BJ (cell line): ENCODE measurements at regions not wholly inside any gene's neighbourhood (a gene's known extent, or its start where the extent isn't known, plus 50 kb on each side); places are given as distances from the start of the nearest gene placed in this dataset.

Experiments used
- CTCF ChIA-PET: fragments of 350-600 bp; formaldehyde crosslinking; extraction: SDS; loops from one replicate; lab custom pipeline; 2021; ENCODE audit warnings: antibody characterized with exemption, inconsistent platforms; lab: Yijun Ruan, JAX
- POLR2A ChIA-PET: fragments of 300-600 bp; sonication (Branson Sonifier 250); formaldehyde crosslinking; extraction: SDS; loops from one replicate; lab custom pipeline; 2021; ENCODE audit warnings: antibody characterized with exemption; lab: Charles Lee
- DNase-seq: peaks from one replicate; pipeline ENCODE4 v3.0.0-alpha.2; 2011; ENCODE audit warnings: low read depth
- H3K27me3 ChIP-seq: 2 replicates; pipeline ENCODE4 v1.6.0; 2011; ENCODE audit warnings: low read length; ENCODE audit not compliant: control insufficient read depth, insufficient read depth
- H3K36me3 ChIP-seq: 2 replicates; pipeline ENCODE4 v1.5.1; 2011; ENCODE audit warnings: low read length; ENCODE audit not compliant: control insufficient read depth, insufficient read depth
- H3K4me3 ChIP-seq: 2 replicates; pipeline ENCODE4 v1.5.1; 2011; ENCODE audit warnings: low read depth, mild to moderate bottlenecking, control low read depth, low read length
- TF ChIP-seq, protein P1 (sequence below): IDR thresholded peaks from 2 replicates; pipeline ENCODE4 v1.5.1; 2011; ENCODE audit warnings: low read depth, mild to moderate bottlenecking, control low read depth, inconsistent platforms, low read length, moderate library complexity; ENCODE audit not compliant: insufficient read depth

DNA sequence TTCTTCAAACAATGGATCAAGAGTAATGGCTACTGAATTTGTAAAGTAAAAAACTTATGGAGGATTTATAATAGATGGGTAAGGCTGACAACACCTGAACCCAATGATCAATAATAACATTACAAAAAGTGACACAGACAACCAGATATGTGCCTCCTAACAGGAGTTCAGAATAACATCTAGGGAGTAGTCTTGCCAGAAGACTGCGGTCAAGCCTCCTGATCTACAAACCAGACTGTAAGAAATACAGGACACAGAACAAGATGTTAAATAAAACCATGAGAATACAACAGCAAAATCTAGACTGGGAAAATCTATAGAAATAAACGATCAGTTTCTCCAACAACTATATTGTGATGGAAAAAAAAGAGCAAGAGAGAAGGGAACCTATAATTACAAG is 262.6 kb upstream of the TMTC1 start:
- H3K4me3 ChIP-seq, result no peak overlapping the region
- CTCF ChIA-PET, result no interaction called here
- POLR2A ChIA-PET, result no interaction called here
- no peak for DNase-seq
- no peaks in the 10 kb centered on the region for H3K27me3 ChIP-seq
- no peaks in the 10 kb centered on the region for H3K36me3 ChIP-seq
- TF ChIP-seq, protein P1, sequence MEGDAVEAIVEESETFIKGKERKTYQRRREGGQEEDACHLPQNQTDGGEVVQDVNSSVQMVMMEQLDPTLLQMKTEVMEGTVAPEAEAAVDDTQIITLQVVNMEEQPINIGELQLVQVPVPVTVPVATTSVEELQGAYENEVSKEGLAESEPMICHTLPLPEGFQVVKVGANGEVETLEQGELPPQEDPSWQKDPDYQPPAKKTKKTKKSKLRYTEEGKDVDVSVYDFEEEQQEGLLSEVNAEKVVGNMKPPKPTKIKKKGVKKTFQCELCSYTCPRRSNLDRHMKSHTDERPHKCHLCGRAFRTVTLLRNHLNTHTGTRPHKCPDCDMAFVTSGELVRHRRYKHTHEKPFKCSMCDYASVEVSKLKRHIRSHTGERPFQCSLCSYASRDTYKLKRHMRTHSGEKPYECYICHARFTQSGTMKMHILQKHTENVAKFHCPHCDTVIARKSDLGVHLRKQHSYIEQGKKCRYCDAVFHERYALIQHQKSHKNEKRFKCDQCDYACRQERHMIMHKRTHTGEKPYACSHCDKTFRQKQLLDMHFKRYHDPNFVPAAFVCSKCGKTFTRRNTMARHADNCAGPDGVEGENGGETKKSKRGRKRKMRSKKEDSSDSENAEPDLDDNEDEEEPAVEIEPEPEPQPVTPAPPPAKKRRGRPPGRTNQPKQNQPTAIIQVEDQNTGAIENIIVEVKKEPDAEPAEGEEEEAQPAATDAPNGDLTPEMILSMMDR, result no peak

DNA sequence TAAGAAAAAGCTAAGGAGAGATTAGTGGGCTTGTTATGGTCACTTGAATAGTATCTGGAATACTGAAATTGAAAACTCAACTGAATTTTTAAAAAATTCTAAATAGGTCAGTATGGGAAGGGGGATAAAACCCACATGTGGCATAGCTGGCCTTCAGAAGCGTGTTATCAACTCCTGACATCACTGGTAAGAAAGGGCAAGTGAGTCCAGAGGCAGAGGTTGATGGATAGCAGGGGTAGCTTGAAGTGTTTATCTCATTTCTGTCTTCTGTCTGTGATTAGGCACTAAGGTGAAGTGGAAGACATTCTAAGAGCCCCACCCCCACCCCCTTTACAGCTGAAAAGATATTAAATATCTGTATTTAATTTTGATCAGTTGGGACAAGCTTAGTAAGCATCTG is 261.4 kb upstream of the TMTC1 start:
- ChIA-PET POLR2A (interaction anchor here (0.6 kb wide), 1 partner anchor 1464 kb away, joined by 3 read pairs; no protein-coding TSS in a partner anchor), CTCF (interaction anchor here (1.0 kb wide), 1 partner anchor 762 kb away, joined by 3 read pairs; no protein-coding TSS in a partner anchor)

DNA sequence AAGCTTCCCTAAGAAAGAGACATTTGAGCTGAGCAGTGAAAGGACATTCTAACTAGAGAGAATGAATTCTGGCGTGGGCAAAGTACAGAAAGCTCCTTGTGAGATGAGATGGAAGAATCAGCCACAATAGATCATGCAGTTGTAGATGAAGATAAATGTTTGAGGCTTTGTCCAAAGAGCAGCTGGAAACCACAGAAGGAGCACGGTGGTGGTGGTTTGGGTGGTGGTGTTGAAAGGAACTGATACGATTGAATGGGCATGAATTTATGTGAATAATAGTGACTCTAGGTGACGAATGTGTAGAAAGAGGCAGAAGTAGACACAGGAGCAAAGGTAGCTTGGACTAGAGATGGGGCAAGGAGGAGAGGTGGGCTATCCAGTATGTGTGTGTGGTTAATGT is 260.5 kb upstream of the TMTC1 start:
- Histone ChIP-seq H3K4me3 (no peak overlapping the region), H3K36me3 (no peaks in the 10 kb centered on the region), H3K27me3 (no peaks in the 10 kb centered on the region)
- POLR2A ChIA-PET, result no interaction called here
- TF ChIP-seq, protein P1, result no peak
- CTCF ChIA-PET, result no interaction called here
- DNase-seq, result no peak

More for the DNA sequence above, 261.4 kb upstream of the TMTC1 start:
- no peaks in the 10 kb centered on the region for H3K36me3 ChIP-seq
- no peak for DNase-seq
- no peaks in the 10 kb centered on the region for H3K27me3 ChIP-seq
- no peak overlapping the region for H3K4me3 ChIP-seq
- TF ChIP-seq, protein P1, result no peak

DNA sequence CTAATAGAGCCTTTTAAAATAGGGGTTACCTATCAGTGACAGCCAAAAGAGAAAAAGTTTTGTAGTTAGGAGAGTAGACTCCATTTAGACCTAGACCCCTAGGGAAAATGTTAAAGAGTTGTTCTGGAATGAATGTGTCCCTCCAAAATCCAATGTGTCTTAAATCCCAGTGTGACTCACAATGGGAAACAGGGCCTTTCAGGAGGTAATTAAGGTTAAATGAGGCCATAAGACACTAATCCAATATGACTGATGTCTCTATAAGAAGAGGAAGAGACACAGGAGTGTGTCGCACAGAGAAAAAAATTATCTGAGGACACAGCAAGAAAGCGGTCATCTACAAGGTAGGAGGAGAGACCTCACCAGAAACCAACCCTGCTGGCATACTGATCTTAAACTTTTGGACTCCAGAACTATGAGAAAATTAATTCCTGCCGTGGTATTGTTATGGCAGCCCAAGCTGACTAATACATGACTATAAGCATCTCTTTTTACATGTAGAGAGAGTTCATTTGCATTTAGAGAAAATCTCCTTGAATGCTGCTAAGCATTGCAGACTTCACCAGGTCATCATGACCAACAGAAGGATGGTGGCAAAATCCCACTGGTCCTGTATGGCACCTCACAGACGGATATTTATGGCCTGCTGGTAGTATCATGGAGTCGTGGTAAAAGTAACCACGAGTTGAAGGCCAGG is 259.6 kb upstream of the TMTC1 start:
- Histone ChIP-seq H3K4me3 (no peak overlapping the region), H3K36me3 (no peaks in the 10 kb centered on the region), H3K27me3 (no peaks in the 10 kb centered on the region)
- ChIA-PET POLR2A (no interaction called here), CTCF (no interaction called here)
- DNase-seq, result no peak
- TF ChIP-seq, protein P1, result no peak

DNA sequence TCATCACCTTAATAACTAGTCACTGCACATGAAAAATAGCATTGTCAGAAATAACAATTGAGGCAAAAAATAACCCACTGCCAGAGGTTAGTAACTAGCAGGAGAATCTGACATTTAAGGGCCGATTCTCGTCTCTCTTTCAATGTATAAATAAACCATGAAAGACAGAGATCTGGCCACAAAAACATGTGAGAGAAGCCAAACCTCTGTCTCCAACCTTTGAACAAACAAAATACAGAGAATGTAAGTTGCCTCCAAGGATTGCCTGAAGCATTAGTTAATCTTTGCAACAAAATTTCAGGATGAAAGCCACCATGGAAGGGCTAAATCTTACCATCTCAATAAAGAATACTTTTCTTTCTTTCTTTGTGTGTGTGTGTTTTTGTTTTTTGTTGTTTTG is 257.4 kb upstream of the TMTC1 start:
- DNase-seq, result no peak
- no peaks in the 10 kb centered on the region for H3K27me3 ChIP-seq
- CTCF ChIA-PET, result no interaction called here
- TF ChIP-seq, protein P1, result no peak
- H3K36me3 ChIP-seq, result no peaks in the 10 kb centered on the region
- POLR2A ChIA-PET, result no interaction called here
- no peak overlapping the region for H3K4me3 ChIP-seq
